BJ (cell line): ENCODE measurements at regions not wholly inside any gene's neighbourhood (a gene's known extent, or its start where the extent isn't known, plus 50 kb on each side); places are given as distances from the start of the nearest gene placed in this dataset.

Experiments used
- CTCF ChIA-PET: fragments of 350-600 bp; formaldehyde crosslinking; extraction: SDS; loops from one replicate; lab custom pipeline; 2021; ENCODE audit warnings: antibody characterized with exemption, inconsistent platforms; lab: Yijun Ruan, JAX
- POLR2A ChIA-PET: fragments of 300-600 bp; sonication (Branson Sonifier 250); formaldehyde crosslinking; extraction: SDS; loops from one replicate; lab custom pipeline; 2021; ENCODE audit warnings: antibody characterized with exemption; lab: Charles Lee
- DNase-seq: peaks from one replicate; pipeline ENCODE4 v3.0.0-alpha.2; 2011; ENCODE audit warnings: low read depth
- H3K27me3 ChIP-seq: 2 replicates; pipeline ENCODE4 v1.6.0; 2011; ENCODE audit warnings: low read length; ENCODE audit not compliant: control insufficient read depth, insufficient read depth
- H3K36me3 ChIP-seq: 2 replicates; pipeline ENCODE4 v1.5.1; 2011; ENCODE audit warnings: low read length; ENCODE audit not compliant: control insufficient read depth, insufficient read depth
- H3K4me3 ChIP-seq: 2 replicates; pipeline ENCODE4 v1.5.1; 2011; ENCODE audit warnings: low read depth, mild to moderate bottlenecking, control low read depth, low read length
- CTCF ChIP-seq: IDR thresholded peaks from 2 replicates; pipeline ENCODE4 v1.5.1; 2011; ENCODE audit warnings: low read depth, mild to moderate bottlenecking, control low read depth, inconsistent platforms, low read length, moderate library complexity; ENCODE audit not compliant: insufficient read depth

DNA sequence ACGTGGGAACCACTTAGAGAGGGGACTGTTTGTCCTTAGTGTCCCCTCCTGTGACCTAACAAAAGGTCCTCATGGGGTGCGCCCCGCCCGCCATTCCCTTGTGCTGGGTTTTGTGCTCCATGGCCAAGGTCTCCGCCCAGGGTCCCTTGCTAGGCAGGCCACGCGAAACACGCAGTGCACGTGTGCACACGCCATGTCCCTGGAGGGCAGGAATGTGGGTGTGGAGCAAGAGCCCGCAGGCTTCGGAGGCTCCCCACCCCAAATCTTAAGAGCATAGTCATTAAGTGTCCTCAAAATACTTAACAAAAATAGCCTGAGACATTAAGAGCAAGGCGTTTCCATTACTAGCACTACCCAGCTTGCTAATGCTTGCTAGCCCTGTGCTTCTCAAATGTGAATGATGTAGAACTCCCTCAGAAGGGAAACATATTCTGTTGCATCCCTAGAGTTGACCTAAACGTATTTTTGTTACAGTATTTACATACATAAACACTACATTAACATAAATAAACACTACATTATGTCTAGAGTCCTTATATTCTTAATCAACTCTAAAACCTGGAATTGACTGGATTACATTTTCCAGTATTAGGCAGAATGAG lies 117.6 kb upstream of the APCDD1 start:
- H3K4me3 ChIP-seq = no peak overlapping the region
- no peak for DNase-seq
- POLR2A ChIA-PET = no interaction called here
- H3K27me3 ChIP-seq = no peaks in the 10 kb centered on the region; the same call in 1 of the 2 replicates
- no peaks in the 10 kb centered on the region for H3K36me3 ChIP-seq
- CTCF ChIA-PET = no interaction called here
- no peak for TF ChIP-seq CTCF

DNA sequence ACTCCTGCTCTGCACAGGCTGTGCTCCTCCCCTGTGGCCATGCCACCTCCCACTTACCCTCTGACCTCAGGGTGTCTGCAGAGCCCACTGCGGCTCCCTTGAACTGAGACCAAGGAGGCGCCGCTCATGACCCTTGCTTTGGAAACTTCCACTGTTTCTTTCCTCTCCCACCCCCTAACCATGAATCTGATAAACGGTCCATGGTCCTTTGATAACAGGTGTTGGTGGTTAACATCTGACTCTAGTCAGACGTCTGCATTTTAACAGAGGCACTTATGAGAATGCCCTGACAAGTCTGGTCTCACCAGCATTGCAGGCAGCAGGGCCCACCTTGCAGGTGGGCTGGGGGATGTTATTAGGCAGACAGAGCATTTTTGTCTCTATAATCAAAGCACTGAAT lies 113.6 kb upstream of the APCDD1 start:
- Histone ChIP-seq H3K4me3 (no peak overlapping the region), H3K36me3 (no peaks in the 10 kb centered on the region), H3K27me3 (no peaks in the 10 kb centered on the region; the same call in 1 of the 2 replicates)
- no peak for DNase-seq
- TF ChIP-seq CTCF = no peak
- POLR2A ChIA-PET = no interaction called here
- CTCF ChIA-PET = no interaction called here

DNA sequence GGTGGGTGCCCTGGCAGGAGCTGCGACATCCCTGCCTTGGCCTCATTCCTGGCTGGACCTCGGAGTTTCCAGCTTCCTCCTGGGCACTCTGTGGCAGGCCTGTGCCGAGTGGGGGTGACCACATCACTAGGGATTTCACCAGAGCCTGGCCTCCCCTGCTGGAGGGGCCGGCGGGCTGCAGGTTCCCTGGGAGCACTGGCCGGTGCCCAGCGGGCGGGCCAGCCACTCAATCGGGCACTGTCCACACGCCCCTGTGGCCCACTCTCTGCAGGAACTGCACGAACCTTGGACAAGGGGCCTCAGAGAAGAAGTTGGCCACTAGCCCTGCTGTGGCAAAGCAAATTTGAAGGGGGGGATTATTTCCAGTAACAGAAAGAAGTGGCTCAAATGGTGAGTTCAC lies 110.7 kb upstream of the APCDD1 start:
- H3K27me3 ChIP-seq = no peaks in the 10 kb centered on the region
- no peak for DNase-seq
- CTCF ChIA-PET = interaction anchor here (1.2 kb wide), 1 partner anchor 10 kb away, joined by 3 read pairs; no protein-coding TSS in a partner anchor
- H3K36me3 ChIP-seq = no peaks in the 10 kb centered on the region
- POLR2A ChIA-PET = no interaction called here
- no peak overlapping the region for H3K4me3 ChIP-seq
- TF ChIP-seq CTCF = no peak

DNA sequence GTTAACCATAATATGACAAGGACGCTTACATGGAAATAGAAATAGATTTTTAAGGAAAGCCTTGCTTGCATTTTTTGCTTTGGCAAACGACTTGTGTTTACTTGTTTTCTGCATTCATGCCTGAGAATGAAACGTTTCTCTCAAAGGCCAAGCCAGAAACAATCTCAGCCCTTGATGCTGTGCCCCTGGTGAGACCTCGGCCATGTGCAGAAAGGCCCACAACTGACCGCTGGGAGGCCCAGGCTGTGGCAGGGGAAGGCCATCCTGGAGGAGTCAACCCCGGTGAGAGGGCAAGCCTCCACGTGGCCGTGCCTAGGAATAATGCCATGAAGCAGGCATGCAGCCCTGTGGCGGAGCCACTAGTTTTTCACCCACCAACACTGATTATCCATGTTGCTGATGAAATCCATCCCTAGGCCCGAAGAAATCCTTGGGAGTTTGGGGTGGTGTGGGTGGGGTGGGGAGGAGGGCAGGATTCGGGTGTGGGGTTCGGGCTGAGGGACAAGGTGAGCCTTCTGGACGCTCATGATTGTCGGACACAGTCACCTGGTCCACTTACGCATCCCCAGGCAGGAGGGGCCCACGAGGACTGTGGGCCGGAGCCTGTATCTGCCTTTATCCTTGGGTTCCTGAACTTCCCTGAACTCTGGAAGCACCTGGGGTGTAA lies 107.6 kb upstream of the APCDD1 start:
- Histone ChIP-seq H3K4me3 (no peak overlapping the region), H3K36me3 (no peaks in the 10 kb centered on the region), H3K27me3 (no peaks in the 10 kb centered on the region)
- no peak for TF ChIP-seq CTCF
- DNase-seq = no peak
- CTCF ChIA-PET = interaction anchor here (1.6 kb wide), 1 partner anchor 78 kb away, joined by 3 read pairs; no protein-coding TSS in a partner anchor
- POLR2A ChIA-PET = no interaction called here

DNA sequence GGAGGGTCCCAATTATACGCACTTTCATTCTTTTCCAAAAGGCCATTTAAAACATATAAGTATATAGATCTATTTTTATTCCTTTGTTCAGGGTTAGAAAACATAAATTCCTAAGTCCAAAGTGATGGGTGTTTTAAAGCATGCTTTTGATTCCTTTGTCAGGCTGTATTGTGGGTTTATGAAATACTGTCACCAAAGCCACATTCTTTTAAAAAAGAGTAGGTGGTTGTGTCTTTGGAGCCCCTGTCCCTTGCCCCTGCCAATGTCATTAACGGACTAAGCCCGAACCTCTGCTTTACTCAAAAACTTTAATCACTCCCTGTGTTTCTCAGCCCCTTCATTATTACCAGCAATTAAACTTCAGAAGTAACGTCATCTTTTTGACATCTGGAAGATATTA lies 104.9 kb upstream of the APCDD1 start:
- Histone ChIP-seq H3K27me3 (no peaks in the 10 kb centered on the region), H3K36me3 (no peaks in the 10 kb centered on the region), H3K4me3 (no peak overlapping the region)
- POLR2A ChIA-PET = no interaction called here
- TF ChIP-seq CTCF = no peak
- CTCF ChIA-PET = no interaction called here
- no peak for DNase-seq
